Skin epidermis (tissue), 12 donors: ENCODE measurements at regions not wholly inside any gene's neighbourhood (a gene's known extent, or its start where the extent isn't known, plus 50 kb on each side); places are given as distances from the start of the nearest gene placed in this dataset.
"Not testable (repeated sequence)": the region's sequence is repeated elsewhere in the genome, so short reads cannot be mapped to it uniquely, and the experiment has no call there.

Experiments
- H3K27ac ChIP-seq, 21 experiments: fragments of 200-600 bp; sonication (generic) in 11 of 21; one replicate each; pipeline ENCODE4 v1.5.0; 2020; ENCODE audit warnings: mild to moderate bottlenecking in 3 of 21, inconsistent platforms in 2 of 21, moderate library complexity in 2 of 21
- H3K4me3 ChIP-seq, 7 experiments: fragments of 200-600 bp; sonication (generic) in 2 of 7; one replicate each; pipeline ENCODE4 v1.5.0; 2020; ENCODE audit warnings: inconsistent platforms in 2 of 7, mild to moderate bottlenecking in 2 of 7, moderate library complexity in 1 of 7

DNA sequence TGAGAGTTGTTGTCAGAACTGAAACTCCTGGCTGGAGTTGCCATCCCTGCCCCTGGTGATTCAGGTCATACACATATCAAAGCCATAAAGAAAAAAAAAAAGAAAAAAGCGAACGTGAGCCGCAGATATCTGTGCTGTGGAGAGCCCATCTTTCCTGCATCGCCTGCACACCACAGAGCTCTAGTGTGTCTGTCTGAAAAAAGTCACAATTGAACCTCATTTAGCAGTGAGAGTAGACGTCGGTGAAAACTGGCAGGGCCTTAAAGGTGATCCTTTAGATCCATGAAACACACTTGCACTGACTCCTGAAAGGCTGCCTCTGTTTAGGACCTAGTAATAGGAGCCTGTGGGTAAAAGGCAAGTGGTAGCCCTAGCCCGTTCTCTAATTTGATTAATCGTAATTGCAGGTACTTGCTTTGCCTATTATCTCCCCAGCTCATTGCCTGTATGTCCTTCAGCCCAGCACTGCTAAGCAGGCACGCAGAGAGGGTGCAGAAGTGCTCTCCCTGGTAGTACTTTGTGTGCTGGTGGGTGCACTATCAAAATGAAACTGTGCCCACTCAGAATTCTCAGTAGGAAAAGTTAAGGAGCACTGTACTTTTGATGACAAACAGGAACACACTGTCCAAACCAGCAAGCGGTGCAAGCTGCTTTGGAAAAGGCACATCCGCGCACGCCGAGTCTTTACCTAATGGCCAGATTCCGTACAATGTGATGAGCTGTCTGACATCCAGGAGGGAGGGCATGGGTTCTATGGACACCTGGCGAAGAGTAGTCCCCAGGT, 103.5 kb upstream of the ASB18 start:
- no peak overlapping the region for H3K27ac ChIP-seq

GRCh38 chr2:236369661-236370062, 105.5 kb upstream of the ASB18 start:
- H3K4me3 ChIP-seq = no peak overlapping the region
- H3K27ac ChIP-seq = no peak overlapping the region

More for the DNA sequence above, 103.5 kb upstream of the ASB18 start:
- no peak overlapping the region for H3K4me3 ChIP-seq

DNA sequence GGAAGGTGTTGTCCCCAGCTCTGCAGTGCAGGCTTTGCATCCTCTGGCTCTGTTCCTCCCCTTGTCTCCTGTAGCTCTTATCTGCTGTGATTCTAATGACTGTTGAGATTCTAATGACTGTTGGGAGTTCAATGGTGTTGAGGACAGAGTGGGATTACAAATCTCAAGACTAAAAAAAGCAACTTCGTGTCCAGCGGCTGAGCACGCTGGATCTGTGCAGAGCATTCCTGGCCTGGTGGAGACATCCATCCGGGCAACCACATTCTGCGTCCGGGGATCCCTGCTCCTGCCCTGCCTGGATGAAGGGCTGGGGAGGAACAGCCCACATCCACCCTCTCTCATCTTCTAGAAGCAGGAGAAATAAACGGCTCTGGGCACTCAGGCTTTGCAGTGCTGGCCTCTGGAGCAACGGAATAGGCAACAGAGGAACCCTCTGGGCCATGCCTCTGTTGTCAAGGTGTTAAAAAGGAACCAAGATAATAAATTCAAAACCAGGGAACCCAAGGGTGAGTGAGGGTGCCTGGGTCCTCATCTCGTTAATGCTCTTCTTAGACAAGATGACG, 106.7 kb upstream of the ASB18 start:
- H3K27ac ChIP-seq = no peak overlapping the region
- H3K4me3 ChIP-seq = no peak overlapping the region

DNA sequence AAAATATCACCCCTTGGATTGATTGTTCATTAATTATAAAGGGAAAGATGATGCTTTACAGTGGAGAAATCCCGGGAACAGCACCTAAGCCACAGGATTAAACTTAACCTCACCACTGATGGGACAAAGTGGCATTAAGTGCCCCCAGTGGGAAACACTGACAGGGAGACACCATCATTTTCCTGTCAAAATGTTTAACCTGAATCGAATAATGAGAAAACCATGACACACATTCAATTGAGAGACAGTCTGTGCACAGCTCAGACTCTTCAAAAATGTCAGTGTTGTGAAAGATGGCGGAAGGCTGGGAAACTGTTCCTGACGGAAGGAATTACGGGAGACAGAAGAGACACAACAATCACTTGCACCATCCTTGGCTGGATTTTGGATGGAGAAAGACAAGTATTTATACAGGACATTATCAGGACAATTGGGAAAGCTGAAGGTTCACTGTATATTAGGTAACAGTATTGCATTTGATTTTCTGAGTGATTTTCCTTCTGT, 111.8 kb upstream of the ASB18 start:
- Histone ChIP-seq H3K27ac (no peak overlapping the region), H3K4me3 (no peak overlapping the region)

DNA sequence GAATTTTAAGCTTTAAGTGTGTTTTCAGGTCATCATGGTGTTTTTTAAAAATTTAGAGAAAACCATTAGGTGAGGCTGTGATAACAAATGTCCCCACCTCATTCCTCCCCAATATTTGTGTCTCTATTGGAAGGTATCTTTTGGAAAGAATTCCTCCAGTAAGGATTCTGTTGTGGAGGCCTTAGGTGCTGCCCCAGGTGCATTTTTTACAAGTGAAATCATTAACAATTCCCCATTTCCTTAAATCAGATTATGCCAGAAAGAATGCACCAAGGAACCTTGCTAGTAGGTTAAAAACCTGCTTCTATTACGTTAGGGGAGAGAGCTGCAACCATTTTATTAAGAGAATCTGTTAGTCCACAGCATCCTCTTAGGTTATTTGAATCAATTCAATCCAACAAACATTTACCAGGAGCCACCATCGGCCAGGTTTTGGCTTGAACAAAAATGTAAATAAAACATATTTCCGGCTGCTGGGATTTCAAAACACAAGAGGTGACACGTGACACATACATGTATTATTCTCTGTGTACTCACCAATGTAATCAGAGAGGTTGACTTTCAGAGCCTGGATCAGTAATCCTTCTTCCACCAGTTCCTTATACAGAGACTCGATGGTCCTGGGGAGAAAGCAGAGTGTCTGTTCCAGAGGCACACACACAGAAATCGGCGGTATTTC, 112.5 kb upstream of the ASB18 start:
- no peak overlapping the region for H3K4me3 ChIP-seq
- no peak overlapping the region for H3K27ac ChIP-seq

DNA sequence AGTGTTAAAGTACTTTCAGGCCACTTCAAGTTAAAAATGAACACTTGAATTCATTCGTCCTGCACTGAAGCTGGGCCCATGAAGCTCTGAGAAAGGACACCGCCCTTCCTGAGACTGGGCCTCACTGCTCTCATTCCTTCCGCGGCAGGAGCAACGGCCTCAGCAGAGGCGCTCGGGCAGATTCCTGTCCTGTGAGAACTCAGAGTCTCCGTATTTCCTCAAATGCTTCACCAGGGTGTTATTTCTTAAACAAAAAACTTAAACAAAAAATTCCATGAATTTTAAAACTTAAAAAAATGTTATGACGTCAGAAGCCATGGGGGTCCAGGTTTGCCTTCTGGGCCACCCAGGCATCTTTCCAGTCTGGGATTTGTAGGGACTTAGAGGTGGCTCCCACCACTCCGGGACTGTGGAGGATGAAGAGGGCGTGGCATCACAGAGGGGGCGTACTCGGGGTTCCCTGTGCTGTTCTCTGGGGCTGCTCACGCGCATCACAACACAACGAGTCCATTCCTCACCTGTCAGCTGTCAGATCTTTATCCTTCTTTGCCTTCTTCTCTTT, 115.9 kb upstream of the ASB18 start:
- Histone ChIP-seq H3K4me3 (no peak overlapping the region), H3K27ac (no peak overlapping the region)

- not testable (repeated sequence) for H3K4me3 ChIP-seq, H3K27ac ChIP-seq
These were observed 117.0 kb upstream of the ASB18 start for GRCh38 chr2:236381253-236381652.

DNA sequence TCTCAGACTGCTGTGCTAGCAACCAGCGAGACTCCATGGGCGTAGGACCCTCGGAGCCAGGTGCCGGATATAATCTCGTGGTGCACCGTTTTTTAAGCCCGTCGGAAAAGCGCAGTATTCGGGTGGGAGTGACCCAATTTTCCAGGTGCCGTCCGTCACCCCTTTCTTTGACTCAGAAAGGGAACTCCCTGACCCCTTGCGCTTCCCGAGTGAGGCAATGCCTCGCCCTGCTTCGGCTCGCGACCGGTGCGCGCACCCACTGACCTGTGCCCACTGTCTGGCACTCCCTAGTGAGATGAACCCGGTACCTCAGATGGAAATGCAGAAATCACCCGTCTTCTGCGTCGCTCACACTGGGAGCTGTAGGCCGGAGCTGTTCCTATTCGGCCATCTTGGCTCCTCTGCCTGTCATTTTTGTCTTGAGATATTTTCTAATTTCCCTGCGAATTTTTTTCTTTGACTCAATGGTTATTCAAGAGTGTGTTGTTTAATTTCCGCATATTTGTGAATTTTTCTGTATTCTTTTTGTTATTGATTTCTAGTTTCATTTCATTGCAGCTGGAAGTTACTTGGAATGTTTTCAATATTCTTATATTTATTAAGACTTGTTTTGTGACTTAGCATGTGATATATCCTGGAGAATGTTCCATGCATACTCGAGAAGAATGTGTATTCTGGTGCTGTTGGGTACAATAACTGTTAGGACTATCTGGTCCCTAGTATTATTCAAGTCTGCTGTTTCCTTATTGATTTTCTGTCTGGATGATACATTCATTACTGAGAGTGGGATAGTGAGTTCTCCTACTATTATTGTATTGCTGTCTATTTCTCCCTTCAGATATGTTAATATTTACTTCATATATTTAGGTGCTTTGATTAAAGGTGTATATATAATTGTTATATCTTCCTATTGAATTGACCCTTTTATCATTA, 125.3 kb upstream of the ASB18 start:
- not testable (repeated sequence) for H3K27ac ChIP-seq, H3K4me3 ChIP-seq

- Histone ChIP-seq H3K27ac (no peak overlapping the region), H3K4me3 (no peak overlapping the region)
These were observed 128.9 kb upstream of the ASB18 start for GRCh38 chr2:236393101-236393500.

DNA sequence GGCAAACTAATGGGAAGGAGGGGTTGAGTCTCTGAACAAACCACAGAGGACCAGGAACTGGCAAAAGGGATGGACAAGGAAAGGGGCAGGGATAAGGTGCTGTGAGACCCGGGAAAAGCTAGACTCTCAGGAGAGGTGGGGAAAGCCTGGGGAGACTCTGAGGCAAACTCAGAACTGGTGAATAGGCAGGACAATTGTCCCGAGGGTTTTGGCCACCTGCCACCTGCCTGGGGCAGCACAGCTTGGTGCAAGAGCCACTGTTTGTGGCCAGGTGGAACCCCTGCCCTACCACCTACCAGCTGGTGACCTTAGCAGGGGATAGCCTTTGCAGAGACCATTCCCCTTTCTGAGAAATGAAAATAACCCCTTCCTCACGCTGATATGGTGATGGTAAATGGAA, 129.4 kb upstream of the ASB18 start:
- H3K4me3 ChIP-seq = no peak overlapping the region
- no peak overlapping the region for H3K27ac ChIP-seq

GRCh38 chr2:236394571-236394970, 130.4 kb upstream of the ASB18 start:
- no peak overlapping the region for H3K27ac ChIP-seq

DNA sequence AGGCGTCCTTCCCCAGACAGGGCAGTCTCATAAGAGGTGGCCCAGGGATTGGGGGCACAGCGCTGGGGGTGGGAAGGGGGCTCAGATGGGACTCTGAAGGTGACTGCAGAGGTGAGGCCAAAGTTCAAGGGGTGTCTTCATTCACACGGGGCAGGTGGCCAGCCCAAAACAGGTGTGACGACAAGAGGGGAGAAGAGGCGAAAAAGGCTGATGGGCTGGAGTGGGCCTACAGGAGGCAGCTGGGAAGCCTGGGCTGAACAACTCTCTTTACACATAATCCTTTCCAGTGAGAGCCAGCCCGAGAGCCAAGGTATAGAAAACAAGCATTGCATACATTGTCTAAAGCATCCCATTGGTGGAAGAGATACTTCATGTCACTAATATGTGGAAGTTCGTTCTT, 130.9 kb upstream of the ASB18 start:
- no peak overlapping the region for H3K27ac ChIP-seq
- no peak overlapping the region for H3K4me3 ChIP-seq

More at GRCh38 chr2:236394571-236394970, 130.4 kb upstream of the ASB18 start:
- H3K4me3 ChIP-seq = no peak overlapping the region

- Histone ChIP-seq H3K27ac (no peak overlapping the region), H3K4me3 (no peak overlapping the region)
These were observed 132.7 kb upstream of the ASB18 start for GRCh38 chr2:236396818-236397350.

GRCh38 chr2:236397681-236398080, 133.5 kb upstream of the ASB18 start:
- Histone ChIP-seq H3K27ac (no peak overlapping the region), H3K4me3 (no peak overlapping the region)

- Histone ChIP-seq H3K4me3 (no peak overlapping the region), H3K27ac (no peak overlapping the region)
These were observed 135.2 kb upstream of the ASB18 start for GRCh38 chr2:236399409-236399808.

DNA sequence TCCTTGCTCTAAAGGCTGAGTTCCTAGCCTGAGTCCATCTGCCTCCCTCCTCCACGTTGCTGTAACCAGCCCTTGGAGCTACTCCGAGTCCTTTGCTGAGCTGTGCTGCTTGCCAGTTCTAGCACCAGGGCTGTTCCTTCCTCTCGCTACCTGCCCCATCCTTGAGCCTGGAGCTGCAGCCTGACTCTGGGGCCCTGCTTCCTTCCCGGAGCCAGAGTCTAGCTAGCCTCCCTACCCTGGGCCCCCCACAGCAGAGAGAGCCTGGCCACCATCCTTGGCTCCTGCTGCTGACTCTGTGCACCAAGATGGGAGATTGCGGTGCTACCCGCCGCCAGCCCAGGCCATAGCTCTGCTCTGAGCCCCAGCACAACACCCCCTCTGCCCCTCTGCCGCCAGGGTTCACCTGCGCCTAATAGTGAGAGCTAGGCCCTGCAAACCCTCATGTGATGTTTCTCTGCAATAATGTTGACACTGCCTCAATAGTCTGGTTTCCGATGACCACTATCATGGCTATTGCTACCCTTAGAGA, 135.9 kb upstream of the ASB18 start:
- no peak overlapping the region for H3K27ac ChIP-seq
- H3K4me3 ChIP-seq = no peak overlapping the region

GRCh38 chr2:236400594-236401360, 136.6 kb upstream of the ASB18 start:
- Histone ChIP-seq H3K27ac (no peak overlapping the region), H3K4me3 (no peak overlapping the region)

- Histone ChIP-seq H3K27ac (no peak overlapping the region), H3K4me3 (no peak overlapping the region)
These were observed 138.0 kb upstream of the ASB18 start for GRCh38 chr2:236402033-236402790.
